Eye (tissue), 1 donor: ENCODE measurements at regions not wholly inside any gene's neighbourhood (a gene's known extent, or its start where the extent isn't known, plus 50 kb on each side); places are given as distances from the start of the nearest gene placed in this dataset.
"Not testable (repeated sequence)": the region's sequence is repeated elsewhere in the genome, so short reads cannot be mapped to it uniquely, and the experiment has no call there.

Source experiments
- DNase-seq: peaks from one replicate; pipeline ENCODE4 v3.0.0-alpha.2; 2015

DNA sequence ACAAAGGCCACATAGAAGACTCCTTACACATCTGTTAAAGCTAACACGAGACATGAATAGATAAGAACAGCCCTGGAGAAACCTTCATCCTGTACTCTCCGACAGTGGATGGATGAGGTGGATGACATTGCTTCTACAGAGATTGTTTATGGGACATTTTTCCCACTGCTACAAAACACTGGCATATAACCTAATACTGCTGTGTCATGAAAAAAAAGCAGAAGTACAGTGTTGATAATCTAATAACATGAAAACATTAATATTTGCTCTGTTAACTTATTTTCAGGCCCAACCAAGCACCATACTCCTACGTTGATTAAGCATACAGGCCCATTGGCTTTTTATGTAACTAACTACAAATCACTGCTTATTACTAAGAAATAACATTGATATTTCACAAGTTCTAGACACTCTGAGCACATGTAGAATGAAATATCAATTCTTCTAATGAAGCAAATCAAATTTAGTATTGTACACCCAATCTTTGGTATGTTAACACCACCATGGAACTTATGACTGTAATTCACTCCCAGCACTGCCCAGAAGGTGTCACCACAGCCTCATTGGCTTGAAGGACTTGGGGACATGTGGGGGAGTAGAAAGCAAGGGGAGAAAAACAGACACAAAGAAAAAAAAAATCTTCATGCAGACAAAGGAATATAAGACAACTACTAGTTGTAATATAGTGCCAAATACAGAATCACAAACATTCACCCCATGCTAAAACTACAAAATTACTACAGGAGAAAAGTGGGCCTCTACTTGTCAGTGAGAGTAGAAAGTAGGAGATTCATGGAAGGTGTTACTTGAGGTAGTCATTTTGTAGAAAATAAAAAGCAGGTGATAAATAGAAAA lies 330.0 kb upstream of the PMFBP1 start:
- peak; percentile 92 for DNase-seq

DNA sequence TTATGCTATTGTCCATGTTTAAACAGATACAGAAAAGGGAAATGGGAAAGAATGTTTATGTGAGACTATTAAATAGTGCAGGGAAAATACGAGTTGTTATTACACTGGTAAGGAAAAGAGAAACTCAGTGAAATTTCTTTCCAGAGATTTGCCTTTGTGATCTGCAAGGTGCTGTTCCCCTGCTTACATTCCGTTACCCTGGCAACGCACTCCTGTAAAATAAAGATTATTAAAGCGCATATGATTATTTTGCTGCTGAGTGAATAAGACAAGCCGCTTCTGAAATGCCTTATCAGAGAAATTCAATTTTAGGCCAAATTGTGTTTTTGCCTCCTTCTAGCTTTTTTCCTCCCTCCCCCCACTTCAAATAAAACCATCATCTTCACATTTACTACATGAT lies 328.6 kb upstream of the PMFBP1 start:
- no peak for DNase-seq

DNA sequence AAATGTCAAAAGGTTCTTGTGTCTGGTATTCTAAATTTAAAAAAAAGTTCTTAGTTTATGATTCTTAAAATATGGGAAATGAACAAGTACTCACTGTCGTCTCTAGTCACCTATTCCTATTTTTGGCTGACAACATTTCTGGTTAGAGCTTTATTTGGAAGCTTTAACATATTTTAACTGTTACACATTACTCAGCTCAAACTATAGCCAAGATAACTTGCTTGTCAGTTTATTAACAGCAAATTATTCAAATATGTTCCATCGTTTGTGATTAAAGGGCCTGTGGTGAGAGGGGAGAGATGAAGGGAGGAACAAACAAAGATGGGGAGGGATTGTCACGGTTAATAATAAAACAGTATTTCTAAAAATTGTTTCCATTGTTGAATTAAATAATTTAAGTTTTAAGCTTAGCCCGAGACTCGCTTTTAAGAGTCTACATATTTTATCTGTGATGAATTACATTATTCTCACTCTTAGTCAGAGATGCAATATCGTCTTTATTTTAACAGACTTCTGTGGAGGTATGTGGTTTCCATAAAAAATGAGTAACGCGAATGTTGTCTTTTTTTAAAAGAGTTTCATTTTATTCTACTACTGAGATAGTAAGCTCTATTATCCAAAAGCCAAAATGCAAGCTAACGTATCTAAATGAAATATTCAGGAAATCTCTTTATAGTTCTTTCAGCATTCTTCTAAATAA lies 321.9 kb upstream of the PMFBP1 start:
- no peak for DNase-seq

DNA sequence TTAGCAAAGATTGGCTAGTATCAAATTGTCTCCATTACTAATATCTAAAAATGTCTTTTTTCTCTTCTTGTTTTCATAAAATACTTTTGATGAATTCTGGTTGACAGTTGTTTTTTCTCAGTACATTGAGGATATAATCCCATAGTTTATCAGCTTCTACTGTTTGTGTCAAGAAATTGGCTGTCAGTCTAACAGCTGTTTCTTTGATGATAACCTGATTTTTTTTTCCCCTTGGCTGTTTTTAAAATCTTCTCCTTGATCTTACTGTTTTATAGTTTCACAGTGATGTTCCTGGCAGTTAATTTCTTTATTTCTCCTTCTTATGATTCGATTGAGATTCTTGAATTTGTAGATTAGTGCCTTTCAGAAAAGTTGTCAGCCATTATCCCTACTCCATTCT lies 315.3 kb upstream of the PMFBP1 start:
- DNase-seq: no peak

DNA sequence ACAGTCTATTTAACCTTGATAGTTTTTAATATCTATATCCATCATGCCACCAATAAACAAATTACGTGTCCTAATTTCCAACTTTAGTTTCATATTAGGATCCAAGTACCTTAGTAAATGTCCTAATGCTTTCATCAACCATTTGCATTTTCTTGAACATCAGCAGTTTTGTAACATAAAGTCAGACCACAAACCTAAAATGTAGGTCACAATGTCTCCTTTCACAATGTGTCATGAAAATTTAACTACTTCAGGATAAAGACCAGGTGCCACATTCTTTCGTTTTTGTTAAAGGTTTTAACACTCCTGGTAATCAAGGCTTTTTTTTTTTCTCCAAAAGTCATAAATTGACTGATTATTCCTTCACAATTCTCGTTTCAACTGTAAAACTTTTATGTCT lies 310.7 kb upstream of the PMFBP1 start:
- no peak for DNase-seq

DNA sequence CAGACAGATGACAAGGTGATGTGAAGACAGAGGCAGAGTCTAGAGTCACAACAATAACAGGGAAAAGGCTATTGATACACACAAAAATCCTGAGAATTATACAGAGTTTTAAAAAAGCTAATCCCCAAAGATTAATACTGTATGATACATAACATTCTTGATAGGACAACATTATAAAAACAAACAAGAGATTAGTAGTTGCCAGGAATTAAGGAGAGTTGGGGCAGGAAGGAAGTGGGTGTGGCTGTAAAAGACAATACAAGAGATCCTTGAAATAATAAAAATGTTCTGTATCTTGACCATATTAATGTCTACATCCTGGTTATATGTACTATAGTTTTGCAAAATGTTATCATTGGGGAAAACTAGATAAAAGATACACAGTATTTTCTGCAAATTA lies 309.5 kb upstream of the PMFBP1 start:
- no peak for DNase-seq

DNA sequence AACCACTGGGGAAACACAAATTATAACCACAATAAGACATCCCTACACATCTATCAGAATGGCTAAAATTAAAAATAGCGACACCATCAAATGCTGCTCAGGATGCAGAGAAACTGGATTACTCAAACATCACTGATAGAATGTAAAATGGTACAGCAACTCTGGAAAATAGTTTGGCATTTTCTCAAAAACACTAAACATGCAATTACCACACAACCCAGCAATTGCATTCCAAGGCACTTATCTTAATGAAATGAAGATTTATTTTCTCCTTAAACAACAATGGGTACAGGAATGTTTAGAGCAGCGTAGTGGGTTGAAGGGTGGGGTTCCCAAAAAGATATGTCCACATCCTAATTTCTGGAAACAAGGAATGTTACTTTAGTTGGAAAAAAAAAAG lies 309.0 kb upstream of the PMFBP1 start:
- no peak for DNase-seq

DNA sequence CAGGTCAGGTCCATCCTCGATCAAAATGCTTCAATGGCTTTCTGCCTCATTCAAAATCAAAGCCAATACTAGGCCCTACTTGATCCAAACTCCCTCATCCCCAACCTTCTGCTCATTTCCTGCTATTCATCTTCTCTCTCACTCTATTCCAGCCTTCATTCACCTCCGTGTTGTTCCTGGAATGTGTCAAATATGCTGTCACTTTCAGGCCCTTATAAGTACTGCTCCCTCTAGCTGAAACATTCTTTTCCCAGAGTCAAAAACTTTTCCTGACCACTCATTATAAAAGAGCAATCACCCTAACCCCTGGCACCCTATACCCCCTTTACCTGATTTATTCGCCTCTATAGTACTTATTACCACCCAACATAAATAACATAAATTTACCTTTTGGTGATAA lies 303.7 kb upstream of the PMFBP1 start:
- no peak for DNase-seq

DNA sequence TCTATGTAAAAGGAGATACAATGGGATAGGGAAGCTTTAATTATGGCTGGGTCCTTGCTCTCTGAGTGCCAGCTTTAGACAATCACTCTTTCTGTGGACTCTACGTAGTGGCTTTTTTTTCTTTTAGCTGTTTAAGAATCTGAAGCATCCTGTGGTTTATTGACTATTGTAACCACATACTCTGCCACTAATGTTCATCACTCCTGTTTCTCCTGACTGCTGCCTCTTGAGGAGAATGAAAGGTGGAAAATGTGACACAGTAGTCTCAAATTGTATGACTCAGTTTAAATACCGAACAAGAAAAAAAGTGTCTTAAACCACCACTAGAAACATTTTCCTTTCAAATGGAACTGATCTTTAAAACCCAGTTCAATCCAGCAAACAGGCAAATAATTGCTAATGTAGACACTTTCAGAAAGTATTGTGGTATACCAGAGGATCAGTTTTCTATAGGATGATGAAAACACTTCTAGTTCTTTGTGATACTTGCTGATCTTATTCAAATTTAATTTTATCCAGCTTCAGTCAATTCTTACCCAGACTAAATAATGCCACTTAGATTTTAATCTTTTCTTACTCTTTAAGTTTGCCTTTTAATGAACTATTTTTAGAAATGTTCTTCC lies 302.7 kb upstream of the PMFBP1 start:
- peak; percentile 11 for DNase-seq

DNA sequence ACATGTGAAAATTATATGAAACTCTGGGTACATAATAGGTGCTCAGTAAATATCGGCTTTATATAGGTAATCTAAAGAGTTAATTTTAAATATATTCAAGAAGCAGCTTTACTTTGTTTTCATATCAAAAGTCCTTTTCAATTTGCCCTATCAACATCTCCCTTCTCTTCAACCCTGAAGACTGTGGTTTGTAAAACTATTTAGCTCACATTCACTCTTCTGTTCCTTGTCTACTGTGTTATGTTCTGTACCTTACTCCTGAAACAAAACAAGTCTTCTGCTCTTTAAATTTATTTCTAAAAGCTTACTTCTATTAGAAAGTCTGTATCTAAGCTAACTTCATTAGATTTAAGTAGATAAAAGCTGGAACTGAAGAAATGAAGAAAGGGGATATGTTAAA lies 301.7 kb upstream of the PMFBP1 start:
- no peak for DNase-seq

DNA sequence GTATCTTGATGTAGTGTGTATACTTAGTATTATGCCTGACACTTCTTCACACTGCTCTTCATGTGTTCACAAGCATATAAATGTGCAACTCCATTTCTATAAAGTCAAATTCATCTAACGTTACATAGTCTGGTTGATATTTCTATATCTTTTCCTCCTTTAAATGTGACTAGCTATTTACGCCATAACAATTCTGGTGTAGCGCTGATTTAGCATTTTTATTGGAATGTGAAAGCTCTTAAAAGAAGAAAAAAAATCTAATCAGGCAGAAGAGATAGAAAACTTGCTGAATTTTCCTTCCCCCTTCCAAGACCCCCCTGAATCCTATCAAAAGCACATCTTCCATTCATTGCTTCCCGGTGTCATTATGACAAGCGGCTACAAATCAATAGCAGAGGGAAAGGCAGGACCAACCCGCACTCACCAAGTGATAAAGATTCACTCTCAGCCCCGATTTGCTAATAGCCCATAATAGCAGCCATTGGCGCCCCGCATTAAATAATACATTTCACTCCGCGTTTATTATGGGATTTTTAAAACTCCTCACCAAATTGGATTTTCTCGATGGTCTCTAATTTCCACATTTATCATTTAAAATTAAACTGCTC lies 299.5 kb upstream of the PMFBP1 start:
- DNase-seq: no peak

DNA sequence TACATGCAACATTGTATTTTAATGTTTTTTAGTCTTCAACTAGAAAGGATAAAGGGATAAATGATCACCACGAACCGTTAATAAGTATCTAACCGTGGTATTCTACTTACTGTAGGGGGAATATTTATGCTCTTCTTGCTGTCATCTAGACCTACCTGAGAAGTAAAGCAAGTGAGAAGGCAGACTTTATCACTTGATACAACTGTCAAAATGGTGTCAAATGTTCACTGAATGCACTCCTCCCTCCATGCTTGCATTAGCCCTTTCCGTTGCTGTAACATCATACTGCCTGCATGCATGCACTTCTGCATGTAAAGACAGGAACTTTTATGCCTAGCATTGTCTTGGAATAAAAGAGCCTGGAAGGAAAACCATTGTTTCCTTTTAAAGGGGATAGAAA lies 298.6 kb upstream of the PMFBP1 start:
- DNase-seq: no peak

DNA sequence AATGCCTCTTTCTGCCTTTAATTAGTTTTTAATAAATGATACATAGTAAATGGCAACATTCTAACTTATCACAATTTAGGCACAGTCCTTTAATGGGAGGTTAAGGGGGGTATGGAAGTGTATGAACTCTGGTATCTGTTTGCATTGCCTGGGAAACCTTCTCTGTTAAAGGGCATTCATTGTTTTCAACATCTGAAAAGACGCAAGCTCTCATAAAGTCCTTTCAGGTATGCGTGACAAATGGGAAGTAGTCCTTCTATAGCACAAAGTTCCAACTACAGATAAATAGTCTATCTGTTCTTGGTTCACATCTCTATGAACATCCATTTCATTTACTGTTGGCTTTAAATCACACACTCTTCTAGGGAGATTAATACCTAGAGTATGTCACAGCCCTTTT lies 298.0 kb upstream of the PMFBP1 start:
- no peak for DNase-seq

DNA sequence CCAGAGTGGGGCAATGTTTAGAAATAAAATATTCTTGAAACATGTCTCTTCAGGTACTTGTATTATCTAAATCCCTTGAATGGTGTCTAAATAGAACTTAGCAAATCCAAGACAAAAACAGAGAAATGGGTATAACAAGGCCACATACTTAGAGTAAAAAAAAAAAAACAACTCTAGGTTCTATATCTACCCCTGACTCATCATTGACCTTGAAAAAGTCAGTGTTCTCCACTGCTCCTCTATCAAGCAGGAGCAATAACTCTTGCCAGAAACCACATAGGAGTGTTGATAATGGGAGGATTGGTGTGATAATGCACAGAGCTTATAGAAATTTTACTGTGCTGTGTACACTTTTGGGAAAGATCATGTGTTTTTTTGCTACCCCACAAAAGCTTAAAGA lies 296.6 kb upstream of the PMFBP1 start:
- no peak for DNase-seq

DNA sequence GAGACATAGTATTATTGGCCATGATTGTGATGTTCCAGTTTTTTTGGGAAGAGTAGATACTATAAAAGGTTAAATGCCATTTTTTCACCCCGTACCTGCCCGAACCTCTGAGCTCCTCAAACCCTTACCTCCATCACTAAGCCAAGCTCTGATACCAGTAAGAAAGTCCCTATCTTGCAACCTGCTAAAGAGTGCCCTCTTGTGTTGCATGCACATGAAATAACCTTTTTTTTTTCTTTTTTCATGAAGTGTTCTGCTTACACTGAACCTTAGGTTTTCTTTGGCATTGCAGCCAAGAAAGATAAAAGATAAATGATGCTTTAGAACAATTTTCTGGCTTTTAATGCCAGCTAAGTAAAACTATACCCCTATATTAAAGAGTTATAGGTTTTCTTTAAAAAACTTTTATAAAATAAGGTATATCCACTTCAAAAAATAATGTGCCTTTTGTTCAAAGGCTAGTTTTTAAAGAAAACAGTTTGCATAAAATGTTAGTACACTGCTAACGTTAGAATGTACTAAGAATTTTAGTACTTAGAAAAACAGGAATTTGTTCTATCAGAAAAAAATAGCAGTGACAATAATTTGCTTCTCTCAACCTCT lies 295.3 kb upstream of the PMFBP1 start:
- DNase-seq: peak; percentile 71

DNA sequence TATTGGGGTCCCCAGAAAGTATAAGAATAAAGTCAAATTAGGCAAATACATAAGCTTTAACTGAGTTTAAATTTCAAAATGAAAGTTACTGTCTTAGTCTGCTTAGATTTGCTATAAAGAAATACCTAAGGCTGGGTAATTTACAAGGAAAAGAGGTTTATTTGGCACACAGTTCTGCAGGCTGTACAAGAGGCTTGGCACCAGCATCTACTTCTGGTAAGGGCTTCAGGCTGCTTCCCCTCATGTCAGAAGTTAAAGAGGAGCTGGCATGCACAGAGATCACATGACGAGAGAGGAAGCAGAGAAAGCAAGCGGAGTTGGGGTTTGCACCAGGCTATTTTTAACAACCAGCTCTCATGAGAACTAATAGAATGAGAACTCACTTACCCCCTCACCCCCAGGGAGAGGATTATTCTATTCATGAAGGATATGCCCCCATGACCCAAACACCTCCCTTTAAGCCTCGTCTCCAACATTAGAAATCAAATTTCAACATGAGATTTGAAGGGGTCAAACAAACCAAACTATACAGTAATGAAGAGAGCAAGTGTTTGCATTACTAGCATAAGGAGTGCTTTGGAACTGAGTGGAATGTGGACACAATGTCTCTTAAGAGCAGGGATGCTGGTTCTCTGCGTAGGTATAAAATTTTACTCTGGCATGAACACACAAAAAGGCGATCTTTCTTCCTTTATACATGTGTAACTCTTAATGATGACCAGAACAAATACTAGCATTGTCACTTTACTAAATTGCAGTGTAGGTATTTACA lies 292.8 kb upstream of the PMFBP1 start:
- DNase-seq: no peak

DNA sequence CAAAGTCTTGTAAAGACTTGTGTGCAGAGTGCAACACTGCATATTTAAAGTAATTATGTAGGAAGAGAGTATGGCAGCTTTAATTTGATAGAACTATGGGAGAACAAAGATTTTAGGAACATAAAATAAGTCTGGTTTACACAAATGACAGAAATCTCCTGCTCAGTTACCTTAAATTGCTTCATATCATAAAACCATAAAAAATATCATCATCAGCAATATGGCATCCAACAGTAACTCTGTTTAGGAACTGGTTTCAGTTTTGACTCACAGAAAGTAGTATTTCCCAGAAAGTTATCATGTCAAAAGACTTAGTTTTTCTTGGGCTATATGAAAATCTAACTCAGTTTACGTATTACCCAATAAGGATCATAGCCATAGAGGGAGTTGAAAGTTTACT lies 292.1 kb upstream of the PMFBP1 start:
- DNase-seq: no peak

DNA sequence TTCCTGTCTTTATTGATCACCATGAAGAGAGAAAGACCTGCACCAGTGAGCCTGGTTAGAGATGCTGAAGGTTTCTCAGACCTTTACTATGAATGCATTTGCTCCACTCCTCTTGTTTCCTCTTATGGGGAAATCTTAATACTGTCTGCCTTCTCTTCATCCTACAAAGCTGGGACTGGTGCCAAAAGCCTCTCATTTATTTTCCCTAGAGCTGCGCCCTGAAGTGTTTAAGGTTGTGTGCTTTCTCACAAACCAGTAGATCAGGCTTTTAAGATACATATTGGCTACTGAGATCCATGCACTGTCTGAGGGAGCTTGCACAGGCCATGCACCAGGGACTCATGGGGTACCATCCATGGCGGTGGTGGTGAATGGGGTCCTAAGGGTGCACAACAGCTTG lies 286.1 kb upstream of the PMFBP1 start:
- no peak for DNase-seq

DNA sequence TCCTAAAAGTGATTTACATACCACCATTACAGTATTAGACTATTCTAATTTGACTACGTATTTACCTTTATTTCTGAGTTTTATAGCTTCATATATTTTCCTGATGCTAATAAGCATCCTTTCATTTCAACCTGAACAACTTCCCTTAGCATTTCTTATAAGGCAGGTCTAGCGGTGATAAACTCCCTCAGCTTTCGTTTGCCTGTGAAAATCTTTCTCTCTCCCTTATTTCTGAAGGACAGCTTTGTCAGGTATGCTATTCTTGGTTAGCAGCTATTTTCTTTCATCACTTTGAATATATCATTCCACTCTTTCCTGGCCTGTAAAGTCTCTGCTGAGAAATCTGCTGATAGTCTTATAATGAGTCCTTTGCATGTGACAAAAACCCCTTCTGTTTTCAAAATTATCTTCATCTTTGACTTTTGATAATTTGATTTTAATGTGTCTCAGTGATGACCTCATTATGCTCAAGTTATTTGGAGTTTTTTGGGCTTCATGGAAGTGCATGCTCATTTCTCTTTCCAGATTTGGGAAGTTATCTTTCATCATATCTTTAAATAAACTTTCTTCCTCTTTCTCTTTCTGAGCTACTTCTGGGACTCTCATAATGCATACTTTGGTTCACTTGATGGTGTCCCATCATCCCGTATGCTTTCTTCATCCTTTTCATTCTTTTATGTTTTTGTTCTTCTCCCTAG lies 285.4 kb upstream of the PMFBP1 start:
- no peak for DNase-seq

DNA sequence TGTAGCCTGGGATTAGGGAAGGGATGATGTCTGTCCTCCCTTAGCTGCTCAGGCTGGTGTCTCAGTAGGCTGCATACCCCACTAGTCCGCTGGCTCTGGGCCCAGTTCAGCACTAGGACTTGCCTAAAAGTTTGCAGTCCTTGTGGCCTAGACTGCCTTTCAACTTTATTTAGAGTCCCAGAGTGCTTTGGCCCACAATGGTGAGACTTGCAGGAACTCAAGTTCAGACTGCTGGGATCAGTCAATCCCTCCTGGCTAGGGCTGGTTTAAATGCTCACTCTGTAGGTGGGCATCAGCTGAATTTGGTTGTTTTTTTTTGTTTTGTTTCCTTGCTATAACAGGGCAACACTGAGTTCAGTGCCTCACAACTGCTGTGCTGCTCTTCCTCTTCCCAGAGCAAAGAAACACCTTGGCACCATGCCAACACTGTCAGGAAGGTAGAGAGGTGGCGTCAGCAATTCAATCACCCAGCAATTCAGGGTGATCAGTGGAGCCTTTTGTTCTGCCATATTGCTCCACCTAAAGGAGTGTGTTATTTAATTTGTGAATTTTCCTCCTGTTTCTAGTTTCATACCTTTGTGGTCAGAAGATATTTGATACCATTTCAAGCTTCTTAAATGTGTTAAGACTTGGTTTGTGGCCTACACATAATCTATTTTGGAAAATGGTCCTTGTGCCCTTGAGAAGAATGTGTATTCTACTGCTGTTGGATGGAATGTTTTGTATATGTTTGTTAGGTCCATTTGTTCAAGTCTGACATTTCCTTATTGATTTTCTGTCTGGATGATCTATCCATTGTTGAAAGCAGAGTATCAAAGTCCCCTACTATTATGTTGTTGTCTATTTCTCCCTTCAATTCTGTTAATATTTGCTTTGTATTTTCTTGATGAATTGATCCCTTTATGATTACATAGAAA lies 284.0 kb upstream of the PMFBP1 start:
- DNase-seq: no peak

DNA sequence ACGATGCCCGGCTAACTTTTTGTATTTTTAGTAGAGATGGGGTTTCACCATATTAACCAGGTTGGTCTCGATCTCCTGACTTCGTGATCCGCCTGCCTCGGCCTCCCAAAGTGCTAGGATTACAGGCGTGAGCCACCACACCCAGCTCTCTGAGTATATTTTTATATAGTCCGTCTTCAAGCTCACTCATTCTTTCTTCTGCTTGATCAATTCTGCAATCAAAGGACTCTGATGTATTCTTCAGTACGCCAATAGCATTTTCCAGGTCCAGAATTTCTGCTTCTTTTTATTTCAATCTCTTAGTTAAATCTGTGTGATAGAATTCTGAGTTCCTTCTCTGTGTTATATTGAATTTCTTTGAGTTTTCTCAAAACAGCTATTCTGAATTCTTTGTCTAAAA lies 281.9 kb upstream of the PMFBP1 start:
- not testable (repeated sequence) for DNase-seq
